ENCODE measurements at regions not wholly inside any gene's neighbourhood (a gene's known extent, or its start where the extent isn't known, plus 50 kb on each side); places are given as distances from the start of the nearest gene placed in this dataset.

- Mint-ChIP-seq H3K4me3 (no peak overlapping the region), H3K9me3 (no peaks in the 10 kb centered on the region), H3K4me1 (ENCODE audit: low read depth) (no peaks in the 10 kb centered on the region), H3K36me3 (ENCODE audit: low read depth) (no peaks in the 10 kb centered on the region), H3K27me3 (no peaks in the 10 kb centered on the region), H3K27ac (no peak overlapping the region)
These were observed 108.8 kb upstream of the MCTP2 start for GRCh38 chr15:94122516-94122915.

- Mint-ChIP-seq H3K36me3 (ENCODE audit: low read depth) (no peaks in the 10 kb centered on the region), H3K27ac (no peak overlapping the region), H3K4me3 (no peak overlapping the region), H3K4me1 (ENCODE audit: low read depth) (no peaks in the 10 kb centered on the region), H3K27me3 (peaks cover under 1% of the 10 kb centered on the region), H3K9me3 (no peaks in the 10 kb centered on the region)
These were observed 111.2 kb upstream of the MCTP2 start for GRCh38 chr15:94119923-94120775.

GRCh38 chr15:94119298-94119811 lies 112.0 kb upstream of the MCTP2 start:
- no peak overlapping the region for H3K27ac Mint-ChIP-seq
- peaks cover 7% of the 10 kb centered on the region for H3K27me3 Mint-ChIP-seq
- H3K4me1 Mint-ChIP-seq (ENCODE audit: low read depth): no peaks in the 10 kb centered on the region
- no peaks in the 10 kb centered on the region for H3K9me3 Mint-ChIP-seq
- H3K36me3 Mint-ChIP-seq (ENCODE audit: low read depth): no peaks in the 10 kb centered on the region
- no peak overlapping the region for H3K4me3 Mint-ChIP-seq

- no peak overlapping the region for H3K27ac Mint-ChIP-seq
- H3K9me3 Mint-ChIP-seq: no peaks in the 10 kb centered on the region
- no peaks in the 10 kb centered on the region for H3K4me1 Mint-ChIP-seq (ENCODE audit: low read depth)
- H3K4me3 Mint-ChIP-seq: no peak overlapping the region
- H3K36me3 Mint-ChIP-seq (ENCODE audit: low read depth): no peaks in the 10 kb centered on the region
- H3K27me3 Mint-ChIP-seq: peaks cover 15% of the 10 kb centered on the region
These were observed 120.8 kb upstream of the MCTP2 start for GRCh38 chr15:94110476-94111130.

GRCh38 chr15:94107652-94108051 lies 123.7 kb upstream of the MCTP2 start:
- H3K4me1 Mint-ChIP-seq (ENCODE audit: low read depth): no peaks in the 10 kb centered on the region
- no peak overlapping the region for H3K4me3 Mint-ChIP-seq
- H3K27me3 Mint-ChIP-seq: peaks cover 18% of the 10 kb centered on the region
- H3K9me3 Mint-ChIP-seq: no peaks in the 10 kb centered on the region
- H3K36me3 Mint-ChIP-seq (ENCODE audit: low read depth): no peaks in the 10 kb centered on the region
- no peak overlapping the region for H3K27ac Mint-ChIP-seq

GRCh38 chr15:94105760-94106159 lies 125.6 kb upstream of the MCTP2 start:
- Mint-ChIP-seq H3K9me3 (no peaks in the 10 kb centered on the region), H3K4me1 (ENCODE audit: low read depth) (no peaks in the 10 kb centered on the region), H3K27me3 (peaks cover 26% of the 10 kb centered on the region), H3K36me3 (ENCODE audit: low read depth) (no peaks in the 10 kb centered on the region), H3K27ac (no peak overlapping the region), H3K4me3 (no peak overlapping the region)

- H3K36me3 Mint-ChIP-seq (ENCODE audit: low read depth): no peaks in the 10 kb centered on the region
- H3K27me3 Mint-ChIP-seq: peaks cover 24% of the 10 kb centered on the region
- no peaks in the 10 kb centered on the region for H3K9me3 Mint-ChIP-seq
- H3K4me1 Mint-ChIP-seq (ENCODE audit: low read depth): no peaks in the 10 kb centered on the region
- no peak overlapping the region for H3K27ac Mint-ChIP-seq
- no peak overlapping the region for H3K4me3 Mint-ChIP-seq
These were observed 130.5 kb upstream of the MCTP2 start for GRCh38 chr15:94100863-94101262.

GRCh38 chr15:94099574-94099960 lies 131.8 kb upstream of the MCTP2 start:
- no peaks in the 10 kb centered on the region for H3K36me3 Mint-ChIP-seq (ENCODE audit: low read depth)
- no peaks in the 10 kb centered on the region for H3K9me3 Mint-ChIP-seq
- H3K27me3 Mint-ChIP-seq: peaks cover 24% of the 10 kb centered on the region
- no peaks in the 10 kb centered on the region for H3K4me1 Mint-ChIP-seq (ENCODE audit: low read depth)
- no peak overlapping the region for H3K27ac Mint-ChIP-seq
- no peak overlapping the region for H3K4me3 Mint-ChIP-seq

GRCh38 chr15:94098921-94099573 lies 132.3 kb upstream of the MCTP2 start:
- Mint-ChIP-seq H3K36me3 (ENCODE audit: low read depth) (no peaks in the 10 kb centered on the region), H3K9me3 (no peaks in the 10 kb centered on the region), H3K4me1 (ENCODE audit: low read depth) (no peaks in the 10 kb centered on the region), H3K4me3 (no peak overlapping the region), H3K27ac (no peak overlapping the region), H3K27me3 (peaks cover 23% of the 10 kb centered on the region)

- H3K36me3 Mint-ChIP-seq (ENCODE audit: low read depth): no peaks in the 10 kb centered on the region
- H3K9me3 Mint-ChIP-seq: no peaks in the 10 kb centered on the region
- no peak overlapping the region for H3K27ac Mint-ChIP-seq
- H3K4me1 Mint-ChIP-seq (ENCODE audit: low read depth): no peaks in the 10 kb centered on the region
- H3K27me3 Mint-ChIP-seq: peaks cover 14% of the 10 kb centered on the region
- H3K4me3 Mint-ChIP-seq: no peak overlapping the region
These were observed 133.8 kb upstream of the MCTP2 start for GRCh38 chr15:94097552-94097951.

- no peak overlapping the region for H3K27ac Mint-ChIP-seq
- H3K9me3 Mint-ChIP-seq: no peaks in the 10 kb centered on the region
- H3K27me3 Mint-ChIP-seq: peaks cover 5% of the 10 kb centered on the region
- no peak overlapping the region for H3K4me3 Mint-ChIP-seq
- H3K4me1 Mint-ChIP-seq (ENCODE audit: low read depth): no peaks in the 10 kb centered on the region
- no peaks in the 10 kb centered on the region for H3K36me3 Mint-ChIP-seq (ENCODE audit: low read depth)
These were observed 137.1 kb upstream of the MCTP2 start for GRCh38 chr15:94094310-94094709.

- no peak overlapping the region for H3K4me3 Mint-ChIP-seq
- H3K36me3 Mint-ChIP-seq (ENCODE audit: low read depth): no peaks in the 10 kb centered on the region
- no peaks in the 10 kb centered on the region for H3K9me3 Mint-ChIP-seq
- H3K27ac Mint-ChIP-seq: no peak overlapping the region
- peaks cover 15% of the 10 kb centered on the region for H3K27me3 Mint-ChIP-seq
- H3K4me1 Mint-ChIP-seq (ENCODE audit: low read depth): no peaks in the 10 kb centered on the region
These were observed 145.0 kb upstream of the MCTP2 start for GRCh38 chr15:94086341-94086740.

GRCh38 chr15:94083467-94084052 lies 147.8 kb upstream of the MCTP2 start:
- Mint-ChIP-seq H3K4me1 (ENCODE audit: low read depth) (no peaks in the 10 kb centered on the region), H3K36me3 (ENCODE audit: low read depth) (no peaks in the 10 kb centered on the region), H3K27me3 (peaks cover 12% of the 10 kb centered on the region), H3K4me3 (no peak overlapping the region), H3K27ac (no peak overlapping the region), H3K9me3 (no peaks in the 10 kb centered on the region)

- Mint-ChIP-seq H3K36me3 (ENCODE audit: low read depth) (no peaks in the 10 kb centered on the region), H3K9me3 (no peaks in the 10 kb centered on the region), H3K27me3 (peaks cover 4% of the 10 kb centered on the region), H3K4me1 (ENCODE audit: low read depth) (no peaks in the 10 kb centered on the region), H3K4me3 (no peak overlapping the region), H3K27ac (no peak overlapping the region)
These were observed 149.5 kb upstream of the MCTP2 start for GRCh38 chr15:94081829-94082228.

Measured in stimulated activated naive CD8-positive, alpha-beta T cell treated with anti-CD3 and anti-CD28 coated beads, Interleukin-15, Interleukin-2, amounts not matched to agents 100 ng/mL and 50 ng/mL, for 24 hours (primary cell).